ENCODE measurements at regions not wholly inside any gene's neighbourhood (a gene's known extent, or its start where the extent isn't known, plus 50 kb on each side); places are given as distances from the start of the nearest gene placed in this dataset.
A peak's percentile ranks its signal among the peaks of the same experiment; 100 is the strongest.

DNA sequence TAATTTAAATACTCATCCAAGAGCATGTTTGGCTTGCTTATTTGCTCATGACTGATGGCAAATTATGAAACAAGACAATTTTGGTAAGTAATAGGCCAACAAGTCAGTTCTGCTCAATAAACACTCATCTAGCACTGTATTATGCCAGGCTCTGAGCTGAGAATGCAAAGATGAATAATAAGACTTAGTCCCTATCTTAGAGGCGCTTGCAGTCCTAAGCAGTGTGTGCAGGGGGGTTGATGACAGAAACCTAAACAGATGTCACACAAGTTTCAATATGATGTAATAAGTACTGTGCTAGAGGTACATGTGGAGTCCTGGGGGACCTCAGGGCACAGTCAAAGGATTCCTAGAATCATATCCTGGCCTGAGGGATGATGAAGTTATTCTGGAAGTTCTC lies 287.6 kb upstream of the ADRA1B start:
- no peak for DNase-seq (ENCODE audit: low read depth)
- TF ChIP-seq, protein P1, sequence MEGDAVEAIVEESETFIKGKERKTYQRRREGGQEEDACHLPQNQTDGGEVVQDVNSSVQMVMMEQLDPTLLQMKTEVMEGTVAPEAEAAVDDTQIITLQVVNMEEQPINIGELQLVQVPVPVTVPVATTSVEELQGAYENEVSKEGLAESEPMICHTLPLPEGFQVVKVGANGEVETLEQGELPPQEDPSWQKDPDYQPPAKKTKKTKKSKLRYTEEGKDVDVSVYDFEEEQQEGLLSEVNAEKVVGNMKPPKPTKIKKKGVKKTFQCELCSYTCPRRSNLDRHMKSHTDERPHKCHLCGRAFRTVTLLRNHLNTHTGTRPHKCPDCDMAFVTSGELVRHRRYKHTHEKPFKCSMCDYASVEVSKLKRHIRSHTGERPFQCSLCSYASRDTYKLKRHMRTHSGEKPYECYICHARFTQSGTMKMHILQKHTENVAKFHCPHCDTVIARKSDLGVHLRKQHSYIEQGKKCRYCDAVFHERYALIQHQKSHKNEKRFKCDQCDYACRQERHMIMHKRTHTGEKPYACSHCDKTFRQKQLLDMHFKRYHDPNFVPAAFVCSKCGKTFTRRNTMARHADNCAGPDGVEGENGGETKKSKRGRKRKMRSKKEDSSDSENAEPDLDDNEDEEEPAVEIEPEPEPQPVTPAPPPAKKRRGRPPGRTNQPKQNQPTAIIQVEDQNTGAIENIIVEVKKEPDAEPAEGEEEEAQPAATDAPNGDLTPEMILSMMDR (IDR thresholded peaks at IDR 0.05; ENCODE audit: control insufficient read depth, insufficient read depth, low read depth, low read length, missing control alignments) = no peak
- no peak overlapping the region for H3K4me3 ChIP-seq (ENCODE audit: control insufficient read depth, low read depth, low read length)

GRCh38 chr5:159629158-159629557 lies 287.1 kb upstream of the ADRA1B start:
- TF ChIP-seq, protein P1 (IDR thresholded peaks at IDR 0.05; ENCODE audit: control insufficient read depth, insufficient read depth, low read depth, low read length, missing control alignments) = no peak
- H3K4me3 ChIP-seq (ENCODE audit: control insufficient read depth, low read depth, low read length) = no peak overlapping the region
- no peak for DNase-seq (ENCODE audit: low read depth)

DNA sequence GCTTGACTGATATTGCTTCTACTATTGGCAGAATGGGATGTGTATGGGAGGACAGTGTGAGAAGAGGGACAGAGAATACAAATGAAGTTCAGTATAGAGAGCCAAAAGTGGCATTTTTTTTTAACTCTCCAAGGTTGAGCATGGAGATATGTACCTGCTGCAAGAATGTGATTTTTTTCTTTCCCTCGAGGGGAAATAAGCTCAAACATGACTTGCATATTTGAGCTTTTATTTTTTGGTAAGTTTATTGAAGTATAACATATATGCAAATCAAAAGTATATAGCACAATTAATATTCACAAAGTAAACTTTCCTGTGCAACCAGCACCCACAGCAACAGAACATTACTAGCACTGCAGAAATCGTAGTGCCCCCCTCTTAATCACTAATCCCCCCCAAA lies 285.7 kb upstream of the ADRA1B start:
- TF ChIP-seq, protein P1 (IDR thresholded peaks at IDR 0.05; ENCODE audit: control insufficient read depth, insufficient read depth, low read depth, low read length, missing control alignments) = no peak
- no peak for DNase-seq (ENCODE audit: low read depth)
- no peak overlapping the region for H3K4me3 ChIP-seq (ENCODE audit: control insufficient read depth, low read depth, low read length)

DNA sequence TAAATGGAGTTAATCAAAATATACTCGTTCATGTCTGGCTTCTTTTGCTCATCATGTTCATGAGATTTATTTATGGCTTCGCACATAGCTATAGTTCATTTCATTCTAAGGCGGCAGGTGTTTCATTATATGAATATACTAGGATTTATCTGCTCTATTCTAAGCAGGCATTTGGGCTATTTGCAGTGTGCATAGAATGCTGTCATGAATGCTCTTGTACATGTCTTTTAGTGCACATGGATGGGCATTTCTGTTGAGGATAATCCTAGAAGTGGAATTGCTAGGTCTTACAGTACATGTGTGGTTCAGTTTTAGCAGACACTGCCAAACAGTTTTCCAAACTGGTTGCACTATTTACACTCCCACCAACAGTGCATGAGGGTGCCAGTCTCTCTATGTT lies 285.3 kb upstream of the ADRA1B start:
- no peak overlapping the region for H3K4me3 ChIP-seq (ENCODE audit: control insufficient read depth, low read depth, low read length)
- TF ChIP-seq, protein P1 (IDR thresholded peaks at IDR 0.05; ENCODE audit: control insufficient read depth, insufficient read depth, low read depth, low read length, missing control alignments) = no peak
- no peak for DNase-seq (ENCODE audit: low read depth)

DNA sequence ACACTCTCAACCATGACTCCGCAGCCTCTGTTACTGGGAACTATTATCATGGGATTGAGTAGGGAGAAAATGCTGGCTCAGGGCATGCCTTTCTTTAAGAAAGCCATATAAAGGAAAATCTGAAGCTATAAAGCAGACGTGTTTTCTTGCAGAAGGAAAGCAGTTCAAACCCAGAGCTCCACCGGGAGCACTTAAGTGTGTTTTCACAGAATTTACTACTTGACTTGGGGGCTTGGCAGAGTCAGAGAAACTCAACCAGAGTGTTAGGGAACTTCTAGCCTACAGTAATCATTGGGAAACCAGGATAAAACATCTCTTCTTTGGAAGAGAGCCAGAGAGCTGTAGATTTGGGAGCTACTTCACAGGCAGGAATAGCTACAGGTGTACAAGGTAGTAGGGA lies 283.4 kb upstream of the ADRA1B start:
- H3K4me3 ChIP-seq (ENCODE audit: control insufficient read depth, low read depth, low read length) = no peak overlapping the region
- DNase-seq (ENCODE audit: low read depth) = no peak
- TF ChIP-seq, protein P1 (IDR thresholded peaks at IDR 0.05; ENCODE audit: control insufficient read depth, insufficient read depth, low read depth, low read length, missing control alignments) = no peak

GRCh38 chr5:159638481-159638880 lies 277.8 kb upstream of the ADRA1B start:
- H3K4me3 ChIP-seq (ENCODE audit: control insufficient read depth, low read depth, low read length) = no peak overlapping the region
- DNase-seq (ENCODE audit: low read depth) = no peak
- TF ChIP-seq, protein P1 (IDR thresholded peaks at IDR 0.05; ENCODE audit: control insufficient read depth, insufficient read depth, low read depth, low read length, missing control alignments) = no peak

DNA sequence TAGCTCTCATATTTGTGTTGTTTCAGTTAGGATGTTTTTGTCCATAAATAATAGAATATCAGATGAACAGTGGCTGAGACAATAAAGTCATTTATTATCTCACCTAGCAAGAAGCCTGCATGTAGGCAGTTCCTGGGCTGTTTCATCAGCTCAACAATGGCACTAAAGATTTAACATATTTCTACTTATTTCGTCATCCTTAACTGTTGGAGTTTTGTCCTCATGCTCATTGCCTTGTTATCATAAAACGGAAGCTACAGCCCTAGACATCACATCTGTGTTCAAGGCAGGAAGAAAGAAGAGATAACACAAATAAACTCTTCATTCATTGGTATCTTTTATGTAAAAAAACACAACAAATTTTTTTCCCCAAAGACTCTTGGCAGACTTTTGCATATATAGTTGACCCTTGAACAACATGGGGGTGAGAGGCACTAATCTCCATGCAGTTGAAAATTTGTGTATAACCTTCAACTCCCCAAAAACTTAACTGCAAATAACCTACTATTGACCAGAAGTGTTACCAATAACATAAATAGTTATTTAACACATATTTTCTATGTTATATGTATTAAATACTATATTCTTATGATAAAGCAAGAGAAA lies 277.2 kb upstream of the ADRA1B start:
- peak; percentile 11 for DNase-seq (ENCODE audit: low read depth)

More for the DNA sequence above, 277.2 kb upstream of the ADRA1B start:
- TF ChIP-seq, protein P1 (IDR thresholded peaks at IDR 0.05; ENCODE audit: control insufficient read depth, insufficient read depth, low read depth, low read length, missing control alignments) = no peak
- no peak overlapping the region for H3K4me3 ChIP-seq (ENCODE audit: control insufficient read depth, low read depth, low read length)
